ENCODE measurements at regions not wholly inside any gene's neighbourhood (a gene's known extent, or its start where the extent isn't known, plus 50 kb on each side); places are given as distances from the start of the nearest gene placed in this dataset.

GRCh38 chr2:13414897-13415296, 698.2 kb downstream of the TRIB2 start:
- no peak for TF ChIP-seq CTCF (conservative IDR thresholded peaks at IDR 0.05; ENCODE audit: low read length)
- no peak for TF ChIP-seq EZH2phosphoT487 (IDR thresholded peaks at IDR 0.05; ENCODE audit: borderline replicate concordance, low read depth, low read length)
